Stimulated activated CD8-positive, alpha-beta memory T cell treated with anti-CD3 and anti-CD28 coated beads, Interleukin-2, amount 100 ng/mL, for 48 hours (primary cell): ENCODE measurements at regions not wholly inside any gene's neighbourhood (a gene's known extent, or its start where the extent isn't known, plus 50 kb on each side); places are given as distances from the start of the nearest gene placed in this dataset.
"Not testable (repeated sequence)": the region's sequence is repeated elsewhere in the genome, so short reads cannot be mapped to it uniquely, and the experiment has no call there.

Experiments
- DNase-seq, 2 donors: peaks; one replicate each; pipeline ENCODE4 v3.0.0-alpha.2; 2020; ENCODE audit warnings: low read depth in 2 of 2

DNA sequence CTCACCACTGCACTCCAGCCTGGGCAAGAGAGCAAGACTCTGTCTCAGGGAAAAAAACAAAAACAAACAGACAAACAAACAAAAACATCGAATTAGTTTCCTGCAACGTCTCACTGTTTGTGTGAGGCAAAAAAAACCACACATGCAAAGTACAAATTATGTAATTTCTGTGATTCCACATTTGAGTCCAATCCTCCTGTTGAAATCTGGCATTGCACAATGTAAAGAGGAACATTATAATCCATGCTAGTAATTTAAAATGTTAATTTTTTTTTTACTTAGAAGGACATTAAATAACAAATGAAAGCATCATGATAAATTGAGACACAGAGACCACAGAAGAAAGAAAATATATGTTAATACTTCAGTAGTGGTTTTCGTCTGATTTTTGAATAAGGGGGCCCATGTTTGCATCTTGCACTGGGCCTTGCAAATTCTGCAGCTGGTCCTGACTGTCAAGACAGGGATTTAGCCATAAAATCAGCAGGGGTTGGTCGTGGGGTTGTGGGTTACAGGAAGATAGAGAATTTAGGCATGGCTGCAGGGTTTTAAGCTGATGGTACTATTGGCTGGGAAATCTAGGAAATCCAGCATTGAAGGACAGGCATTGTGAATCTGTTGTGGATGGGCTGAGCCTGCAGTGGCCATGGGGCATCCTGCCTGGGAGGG is 102.6 kb upstream of the ALDH3B2 start:
- DNase-seq = no peak

DNA sequence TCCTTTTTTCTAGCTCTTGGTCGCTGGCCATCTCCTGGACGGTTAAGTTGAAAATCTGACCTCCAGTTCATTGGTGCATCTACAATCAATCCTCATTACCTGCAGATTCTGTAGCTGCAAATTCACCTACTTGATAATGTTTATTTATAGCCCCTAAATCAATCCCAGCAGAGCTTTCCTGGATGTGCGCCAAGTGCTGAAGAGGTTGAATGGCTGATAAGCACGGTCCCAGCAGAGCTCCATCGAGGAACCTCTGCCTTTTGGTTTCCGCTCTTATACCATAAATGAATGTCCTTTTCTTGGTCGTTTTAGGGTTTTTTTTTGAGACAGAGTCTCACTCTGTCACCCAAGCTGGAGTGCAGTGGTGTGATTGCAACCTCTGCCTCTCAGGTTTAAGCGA is 99.8 kb upstream of the ALDH3B2 start:
- not testable (repeated sequence) for DNase-seq

DNA sequence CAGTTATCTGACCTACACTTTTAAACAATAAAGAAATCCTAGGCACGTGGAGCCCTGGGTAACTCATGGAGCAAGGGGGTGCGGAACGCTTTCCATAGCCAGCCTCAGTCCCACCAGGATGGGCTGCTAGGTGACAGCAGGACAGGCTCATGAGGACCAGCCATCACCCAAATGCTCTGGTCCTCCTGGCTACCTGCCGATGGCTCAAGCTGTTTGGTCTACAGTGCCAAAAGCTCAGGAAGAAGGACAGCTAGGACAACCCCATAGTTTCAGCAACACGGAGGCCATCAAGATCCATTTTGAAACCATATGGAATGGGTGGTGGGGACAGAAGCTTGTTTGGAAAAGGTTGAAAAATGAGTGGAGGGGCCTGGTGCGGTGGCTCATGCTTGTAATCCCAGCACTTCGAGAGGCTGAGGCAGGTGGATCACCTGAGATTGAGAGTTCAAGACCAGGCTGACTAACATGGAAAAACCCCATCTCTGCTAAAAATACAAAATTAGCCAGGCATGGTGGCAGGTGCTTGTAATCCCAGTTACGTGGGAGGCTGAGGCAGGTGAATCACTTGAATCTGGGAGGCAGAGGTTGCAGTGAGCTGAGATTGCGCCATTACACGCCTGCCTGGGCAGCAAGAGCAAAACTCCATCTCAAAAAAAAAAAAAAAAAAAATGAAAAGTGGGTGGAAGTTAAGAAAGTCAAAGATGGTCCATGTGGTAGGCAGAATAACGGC is 93.7 kb upstream of the ALDH3B2 start:
- DNase-seq = peak in 1 of 2 donors; percentile 3

DNA sequence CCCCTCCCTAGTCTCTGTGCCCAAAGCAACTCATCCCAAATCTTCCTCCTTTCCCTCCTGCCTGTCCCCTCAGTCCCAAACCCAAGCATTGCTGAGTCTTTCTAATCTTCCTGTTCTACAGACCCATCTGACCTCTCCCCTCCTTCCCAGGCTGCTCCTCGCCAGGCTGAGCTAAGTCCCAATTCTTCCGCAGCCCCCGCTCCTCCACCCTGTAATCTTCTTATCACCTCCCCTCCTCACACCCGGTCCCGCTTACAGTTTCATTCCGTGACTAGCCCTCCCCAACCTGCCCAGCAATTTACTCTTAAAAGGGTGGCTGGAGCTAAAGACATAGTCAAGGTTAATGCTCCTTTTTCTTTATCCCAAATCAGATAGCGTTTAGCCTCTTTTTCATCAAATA is 86.8 kb upstream of the ALDH3B2 start:
- not testable (repeated sequence) for DNase-seq

DNA sequence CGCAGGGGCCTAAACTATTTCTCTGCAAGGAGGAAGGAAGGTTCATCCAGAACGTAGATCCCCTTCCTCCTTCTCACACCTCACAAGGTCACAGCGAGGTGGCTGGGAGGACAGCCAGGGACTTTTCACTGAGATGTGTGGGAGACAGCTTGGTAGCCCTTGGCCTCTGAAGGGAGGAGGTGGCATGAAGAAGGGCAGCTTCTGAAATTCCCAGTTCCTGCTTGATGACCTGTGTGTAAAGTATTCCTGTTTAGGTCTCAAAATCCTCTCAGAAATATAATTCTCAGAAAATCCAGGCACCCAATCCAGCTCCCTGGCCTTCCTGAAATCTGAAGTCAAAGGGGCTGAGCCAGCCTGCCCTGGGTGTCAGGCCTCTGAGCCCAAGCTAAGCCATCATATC is 84.9 kb upstream of the ALDH3B2 start:
- not testable (repeated sequence) for DNase-seq

DNA sequence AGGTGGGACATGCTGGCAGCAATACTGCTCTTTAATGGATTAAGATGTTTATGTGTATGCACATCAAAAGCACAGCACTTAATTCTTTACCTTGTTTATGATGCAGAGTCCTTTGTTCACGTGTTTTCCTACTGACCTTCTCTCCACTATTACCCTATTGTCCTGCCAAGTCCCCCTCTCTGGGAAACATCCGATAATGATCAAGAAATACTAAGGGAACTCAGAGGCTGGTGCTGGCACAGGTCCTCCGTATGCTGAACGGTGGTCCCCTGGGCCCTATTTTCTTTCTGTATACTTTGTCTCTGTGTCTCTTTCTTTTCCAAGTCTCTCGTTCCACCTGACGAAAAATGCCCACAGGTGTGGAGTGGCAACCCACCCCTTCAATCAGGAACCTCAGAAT is 84.0 kb upstream of the ALDH3B2 start:
- not testable (repeated sequence) for DNase-seq

DNA sequence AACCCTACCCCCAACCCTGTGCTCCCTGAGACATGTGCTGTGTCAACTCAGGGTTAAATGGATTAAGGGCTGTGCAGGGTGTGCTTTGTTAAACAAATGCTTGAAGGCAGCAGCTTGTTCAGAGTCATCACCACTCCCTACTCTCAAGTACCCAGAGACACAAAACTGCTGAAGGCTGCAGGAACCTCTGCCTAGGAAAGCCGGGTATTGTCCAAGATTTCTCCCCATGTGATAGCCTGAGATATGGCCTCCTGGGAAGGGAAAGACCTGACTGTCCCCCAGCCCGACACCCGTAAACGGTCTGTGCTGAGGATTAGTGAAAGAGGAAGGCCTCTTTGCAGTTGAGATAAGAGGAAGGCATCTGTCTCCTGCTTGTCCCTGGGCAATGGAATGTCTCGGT is 83.6 kb upstream of the ALDH3B2 start:
- DNase-seq = not testable (repeated sequence)

DNA sequence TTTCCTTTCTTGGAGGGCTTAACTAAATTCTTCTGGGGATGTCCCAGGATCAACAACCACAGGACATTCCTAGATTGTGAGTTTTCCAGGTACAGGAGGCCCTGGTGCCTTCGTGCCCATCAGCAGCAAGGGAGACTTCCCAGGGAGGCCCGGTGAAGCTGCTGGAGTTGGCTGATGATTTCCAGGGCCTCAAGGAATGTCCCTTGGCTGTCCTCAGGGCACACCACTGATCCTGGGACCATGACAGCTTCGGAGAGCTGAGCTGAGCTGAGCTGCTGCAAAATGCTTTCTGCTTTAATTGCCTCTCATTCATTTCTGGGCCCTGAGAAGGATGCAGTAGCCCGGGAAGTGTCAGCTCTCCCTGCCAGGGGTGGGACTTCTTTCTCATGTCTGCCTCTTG is 79.4 kb upstream of the ALDH3B2 start:
- not testable (repeated sequence) for DNase-seq

DNA sequence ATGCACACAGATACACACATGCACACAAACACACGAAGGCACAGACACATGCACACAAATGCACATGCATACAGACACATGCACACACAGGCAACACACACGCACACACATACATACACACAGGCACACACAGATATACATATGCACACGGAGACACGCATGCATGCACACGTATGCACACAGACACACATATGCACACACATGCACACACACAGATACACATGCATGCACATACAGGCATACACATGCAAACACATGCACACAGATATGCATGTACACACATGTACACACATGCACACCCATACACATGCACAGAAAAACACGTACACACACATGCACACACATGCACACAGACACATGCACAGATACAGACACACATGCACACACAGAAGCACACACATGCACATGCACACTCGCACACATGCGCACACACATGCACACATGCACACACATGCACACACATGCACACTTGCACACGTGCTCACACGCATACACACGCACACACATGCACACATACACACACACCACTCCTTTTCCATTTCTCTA is 70.8 kb upstream of the ALDH3B2 start:
- DNase-seq = no peak

DNA sequence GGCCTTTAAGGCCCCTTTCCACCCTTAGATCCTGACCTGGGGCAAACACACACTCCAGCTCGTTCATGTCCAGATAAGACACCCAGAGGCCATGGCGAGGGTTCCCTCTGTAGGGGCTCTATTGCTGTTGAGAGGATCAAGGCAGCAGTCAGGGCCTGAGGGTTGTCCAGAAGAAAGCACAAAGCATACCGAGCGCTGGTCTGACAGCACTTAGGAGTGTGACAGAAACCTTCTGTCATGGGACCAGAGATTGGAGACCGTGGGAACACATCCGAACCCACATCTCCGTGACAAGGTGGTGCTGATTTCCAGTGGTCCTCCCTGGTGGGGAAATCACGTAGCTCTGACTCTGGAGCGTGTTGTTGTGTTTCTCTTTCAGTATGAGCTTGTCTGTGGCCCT is 69.8 kb upstream of the ALDH3B2 start:
- DNase-seq = not testable (repeated sequence)

DNA sequence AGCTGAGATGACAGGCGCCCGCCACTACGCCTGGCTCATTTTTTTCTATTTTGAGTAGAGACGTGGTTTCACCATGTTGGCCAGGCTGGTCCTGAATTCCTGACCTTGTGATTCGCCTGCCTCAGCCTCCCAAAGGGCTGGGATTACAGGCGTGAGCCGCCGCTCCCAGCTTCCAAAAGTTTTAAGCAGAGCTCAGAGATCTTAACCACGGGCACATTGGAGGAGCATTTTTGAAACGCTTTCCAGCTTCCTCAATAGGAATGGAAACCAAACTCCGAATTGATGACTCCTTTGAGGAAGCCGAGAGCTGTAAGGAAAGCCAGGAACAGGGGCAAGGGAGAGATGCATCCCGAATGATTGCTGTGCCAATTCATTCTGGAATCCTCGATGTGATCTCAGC is 63.8 kb upstream of the ALDH3B2 start:
- DNase-seq = not testable (repeated sequence)

DNA sequence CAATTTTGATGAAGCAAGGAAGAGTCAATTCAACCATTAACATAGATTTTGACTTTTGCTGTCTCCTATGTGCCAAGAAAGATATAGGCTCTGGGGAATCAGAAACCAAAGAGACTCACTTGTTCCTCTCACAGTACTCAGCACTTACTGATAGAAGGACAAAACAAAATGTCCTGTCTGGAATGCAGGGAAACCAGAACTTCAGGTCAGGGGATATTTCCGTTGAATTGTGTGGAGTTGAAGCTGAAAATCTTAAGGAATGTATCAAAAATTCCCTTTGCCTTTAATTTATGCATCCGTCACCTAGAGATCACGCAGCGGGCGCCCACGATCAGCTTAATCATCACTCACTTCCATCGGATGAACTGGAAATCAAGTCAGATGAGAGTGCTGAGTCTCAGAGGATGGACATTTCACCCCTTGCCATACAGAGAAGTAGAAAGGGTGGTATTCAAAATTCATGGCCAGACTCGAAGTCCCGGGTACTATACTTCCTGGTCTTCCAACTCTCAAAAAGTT is 63.2 kb upstream of the ALDH3B2 start:
- not testable (repeated sequence) for DNase-seq

DNA sequence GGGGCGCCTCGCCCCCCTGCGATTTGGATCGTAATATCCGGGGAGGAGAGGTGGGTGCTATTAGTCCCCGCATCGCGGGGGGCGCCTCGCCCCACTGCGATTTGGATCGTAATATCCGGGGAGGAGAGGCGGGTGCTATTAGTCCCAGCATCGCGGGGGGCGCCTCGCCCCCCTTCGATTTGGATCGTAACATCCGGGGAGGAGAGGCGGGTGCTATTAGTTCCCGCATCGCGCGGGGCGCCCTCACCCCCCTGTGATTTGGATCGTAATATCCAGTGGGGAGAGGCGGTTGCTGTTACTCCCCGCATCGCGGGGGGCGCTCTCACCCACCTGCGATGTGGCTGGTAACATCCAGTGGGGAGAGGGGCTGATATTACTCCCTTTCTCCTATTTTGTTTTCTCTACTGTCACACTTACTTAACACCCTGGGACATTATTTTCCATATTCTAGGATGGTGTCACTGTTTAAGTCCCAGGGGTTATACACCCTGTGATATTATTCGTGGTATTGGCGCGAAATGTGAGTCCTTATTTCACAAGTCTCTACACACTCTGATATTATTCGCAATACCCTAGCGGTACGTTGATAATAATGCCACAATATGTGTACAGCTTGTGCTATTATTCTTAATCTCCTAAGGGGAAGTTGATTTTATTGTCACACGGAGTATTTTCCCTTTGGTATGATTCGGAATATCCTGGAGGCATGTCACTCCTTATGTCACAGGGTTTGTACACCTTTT is 57.8 kb upstream of the ALDH3B2 start:
- peak; percentile 9 to 32 for DNase-seq

DNA sequence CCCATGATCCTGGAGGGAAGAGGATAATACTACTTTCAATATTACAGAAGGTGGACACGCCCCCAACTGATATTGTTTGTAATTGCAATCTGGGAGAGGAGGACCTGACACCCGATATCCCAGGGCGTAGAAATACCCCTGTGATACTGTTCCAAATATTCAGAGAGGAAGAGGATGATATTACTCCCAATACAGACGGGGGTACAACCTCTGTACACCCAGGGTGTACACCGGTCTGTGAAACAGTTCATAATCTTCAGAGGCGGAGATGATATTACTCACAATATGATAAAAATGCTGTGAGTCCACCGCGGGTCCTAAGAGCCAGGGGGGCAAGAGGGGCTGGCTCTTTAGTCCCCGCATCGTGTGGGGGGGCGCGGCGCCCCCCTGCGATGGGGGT is 57.2 kb upstream of the ALDH3B2 start:
- no peak for DNase-seq

DNA sequence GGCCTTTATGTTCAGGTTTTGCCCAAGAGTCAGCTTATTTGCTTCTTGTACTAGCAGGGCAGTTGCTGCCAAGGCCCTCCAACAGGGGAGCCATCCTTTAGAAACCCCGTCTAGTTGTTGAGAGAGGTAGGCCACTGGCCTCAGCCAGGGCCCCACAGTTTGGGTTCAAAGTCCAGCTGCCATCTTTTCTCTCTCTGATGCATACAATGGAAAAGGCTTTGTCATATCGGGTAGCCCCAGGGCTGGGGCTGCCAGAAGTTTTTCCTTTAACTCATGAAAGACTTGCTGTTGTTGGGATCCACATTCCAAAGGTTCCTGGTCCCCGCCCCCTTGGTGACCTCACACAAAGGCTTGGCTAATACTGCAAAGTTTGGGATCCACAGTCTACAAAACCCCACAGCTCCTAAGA is 53.7 kb upstream of the ALDH3B2 start:
- DNase-seq = not testable (repeated sequence)

DNA sequence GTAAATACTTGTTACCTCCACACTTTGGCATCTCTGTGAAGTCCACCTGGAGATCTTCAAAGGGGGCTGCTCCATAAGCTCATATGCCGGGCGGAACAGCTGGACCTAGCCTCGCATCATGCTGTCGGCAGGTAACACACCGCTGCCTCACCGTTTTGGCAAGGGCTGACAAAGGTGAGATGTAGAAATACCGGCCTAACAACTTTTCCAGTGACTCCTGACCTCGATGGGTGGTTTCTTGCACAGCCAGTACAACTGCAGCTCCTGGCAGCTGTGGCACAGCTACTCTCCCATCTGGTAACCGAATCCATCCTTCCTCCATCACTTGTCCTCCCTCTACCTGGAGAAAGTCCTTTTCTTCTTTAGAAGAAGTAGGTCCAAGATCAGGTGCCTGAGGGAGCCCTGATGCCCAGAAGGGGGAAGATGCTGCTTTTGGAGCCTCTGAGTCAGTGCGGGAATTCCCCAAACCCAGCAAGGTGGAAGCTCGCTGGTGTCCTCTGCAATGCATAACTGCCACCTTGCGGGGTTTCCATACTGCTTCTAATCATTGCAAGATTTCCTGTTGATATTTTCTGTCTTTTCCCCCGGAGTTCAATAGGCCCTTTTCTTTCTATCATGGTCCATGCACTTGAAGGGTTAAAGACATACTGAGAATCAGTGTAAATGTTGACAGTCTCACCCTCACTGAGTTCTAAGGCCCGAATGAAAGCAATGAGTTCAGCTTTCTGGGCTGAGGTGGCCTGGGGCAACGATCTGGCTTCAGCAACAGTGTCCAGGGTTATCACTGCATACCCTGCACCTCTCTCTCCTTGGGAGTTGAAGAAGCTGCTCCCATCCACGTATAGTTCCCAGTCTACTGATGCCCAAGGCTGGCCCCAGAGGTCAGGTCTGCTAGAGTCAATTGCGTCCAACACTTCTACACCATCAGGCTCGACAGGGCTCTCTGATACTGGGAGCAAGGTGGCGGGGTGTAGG is 52.9 kb upstream of the ALDH3B2 start:
- DNase-seq = peak; percentile 18 to 26
